HG03175 (cell line): ENCODE measurements at regions not wholly inside any gene's neighbourhood (a gene's known extent, or its start where the extent isn't known, plus 50 kb on each side); places are given as distances from the start of the nearest gene placed in this dataset.
"Not testable (repeated sequence)": the region's sequence is repeated elsewhere in the genome, so short reads cannot be mapped to it uniquely, and the experiment has no call there.

Experiments used
- ATAC-seq: cut with Tn5 transposase; IDR thresholded peaks from one replicate; pipeline ENCODE4 v1.9.1; 2021; ENCODE audit warnings: mild to moderate bottlenecking, moderate library complexity; ENCODE audit not compliant: unreplicated experiment

GRCh38 chr7:6986892-6987291, 160.8 kb upstream of the CCZ1B start:
- not testable (repeated sequence) for ATAC-seq

- not testable (repeated sequence) for ATAC-seq
These were observed 162.5 kb upstream of the CCZ1B start for GRCh38 chr7:6988608-6989007.

DNA sequence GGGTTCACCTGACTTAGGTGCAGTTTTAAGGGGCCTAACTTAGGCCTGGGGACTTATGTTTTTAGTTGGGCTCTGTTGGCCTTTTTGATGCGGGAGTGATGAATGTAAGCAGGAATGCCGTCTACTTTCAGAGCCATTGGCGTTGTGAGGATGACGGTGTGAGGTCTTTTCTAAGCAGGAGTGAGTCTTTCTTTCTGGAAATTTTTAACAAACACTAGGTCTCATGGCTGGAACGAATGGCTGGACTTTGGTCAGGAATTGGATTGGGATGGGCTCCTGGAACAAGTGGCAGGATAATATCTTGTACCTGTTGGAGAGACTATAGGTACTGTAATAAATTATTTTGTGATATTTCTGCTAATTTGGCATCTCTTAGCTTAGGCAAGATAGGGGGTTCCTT, 163.9 kb upstream of the CCZ1B start:
- not testable (repeated sequence) for ATAC-seq

DNA sequence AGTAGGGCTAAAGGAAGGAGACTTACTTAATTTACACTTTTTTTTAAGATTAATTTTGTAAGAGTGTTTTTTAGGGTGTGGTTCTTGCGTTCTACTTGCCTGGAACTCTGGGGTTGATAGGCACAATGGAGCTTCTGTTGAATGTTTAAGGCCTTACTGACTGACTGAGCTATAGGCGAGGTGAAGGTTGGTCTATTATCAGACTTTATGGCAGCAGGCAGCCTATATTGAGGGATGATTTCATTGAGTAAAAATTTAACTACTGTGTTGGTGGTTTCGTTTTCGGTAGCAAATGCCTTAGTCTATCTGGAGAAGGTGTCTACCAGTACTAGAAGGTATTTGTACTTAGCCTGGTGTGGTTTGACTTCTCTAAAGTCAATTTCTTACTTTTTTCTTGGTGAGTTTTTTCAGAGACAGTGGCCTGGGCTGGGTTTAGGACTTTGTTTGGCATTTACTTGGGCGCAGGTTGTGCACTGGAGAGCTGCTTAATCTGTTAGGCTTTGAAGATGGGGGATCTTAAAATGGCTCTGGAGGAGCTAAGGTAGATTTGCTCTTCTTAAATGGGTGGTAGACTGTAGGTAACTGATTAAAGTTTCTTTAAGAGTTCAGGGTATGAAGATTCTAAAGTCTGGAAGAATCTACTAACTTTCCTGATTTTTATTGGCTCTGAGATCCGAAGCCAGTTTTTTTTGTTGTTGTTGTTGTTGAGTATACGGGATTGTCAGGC, 164.5 kb upstream of the CCZ1B start:
- not testable (repeated sequence) for ATAC-seq

GRCh38 chr7:6991169-6991611, 165.1 kb upstream of the CCZ1B start:
- not testable (repeated sequence) for ATAC-seq

DNA sequence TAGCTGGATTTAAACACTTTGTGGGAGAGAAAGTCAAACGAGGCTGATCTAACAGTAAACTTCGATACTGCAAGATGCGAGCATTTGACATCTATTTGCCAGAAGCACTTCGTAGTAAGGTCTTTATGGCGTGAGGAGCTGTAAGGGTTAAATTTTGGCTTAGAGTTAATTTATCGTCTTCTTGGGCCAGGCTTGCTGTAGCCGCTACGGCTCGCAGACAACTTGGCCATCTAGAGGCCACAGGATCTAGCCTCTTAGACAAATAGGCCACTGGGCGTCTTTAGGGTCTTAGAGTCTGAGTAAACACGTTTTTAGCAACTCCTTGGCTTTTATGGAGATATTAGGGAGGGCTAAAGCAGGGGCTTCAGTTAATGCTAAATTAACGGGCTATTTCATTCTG, 165.6 kb upstream of the CCZ1B start:
- not testable (repeated sequence) for ATAC-seq

- not testable (repeated sequence) for ATAC-seq
These were observed 166.1 kb upstream of the CCZ1B start for GRCh38 chr7:6992133-6992532.

GRCh38 chr7:6995026-6995425, 169.0 kb upstream of the CCZ1B start:
- ATAC-seq, result not testable (repeated sequence)

DNA sequence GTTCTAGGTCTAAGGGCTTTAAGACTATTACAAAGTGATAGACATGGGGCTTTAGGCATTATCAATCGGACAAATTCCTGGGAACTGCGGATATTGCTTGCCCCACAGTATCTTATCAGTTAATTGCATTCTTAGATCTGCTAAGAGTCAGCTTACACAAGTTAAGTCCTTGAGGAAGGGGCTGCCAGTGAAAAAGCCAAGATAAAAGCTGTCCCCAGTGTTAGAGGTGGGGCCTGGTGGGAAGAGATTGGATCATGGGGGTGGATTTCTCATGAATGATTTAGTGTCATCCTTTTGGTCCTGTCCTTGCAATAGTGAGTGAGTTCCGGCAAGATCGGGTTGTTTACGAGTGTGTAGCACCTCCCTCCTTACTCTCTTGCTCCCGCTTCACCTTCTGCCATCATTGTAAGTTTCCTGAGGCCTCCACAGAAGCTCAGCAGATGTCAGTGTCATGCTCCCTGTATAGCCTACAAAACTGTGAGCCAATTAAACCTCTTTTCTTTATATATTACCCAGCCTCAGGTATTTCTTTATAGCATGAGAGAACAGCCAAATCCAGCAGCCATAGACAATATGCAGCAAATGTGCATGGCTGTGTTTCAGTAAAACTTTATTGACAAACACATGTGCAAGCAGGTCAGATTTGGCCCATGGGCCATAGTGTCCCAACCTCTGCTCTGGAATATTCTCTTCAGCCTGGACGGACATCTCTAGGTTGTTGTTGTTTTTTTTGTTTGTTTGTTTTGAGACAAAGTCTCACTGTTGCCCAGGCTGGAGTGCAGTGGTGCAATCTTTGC, 169.6 kb upstream of the CCZ1B start:
- ATAC-seq, result not testable (repeated sequence)

- not testable (repeated sequence) for ATAC-seq
These were observed 173.1 kb upstream of the CCZ1B start for GRCh38 chr7:6999067-6999666.

DNA sequence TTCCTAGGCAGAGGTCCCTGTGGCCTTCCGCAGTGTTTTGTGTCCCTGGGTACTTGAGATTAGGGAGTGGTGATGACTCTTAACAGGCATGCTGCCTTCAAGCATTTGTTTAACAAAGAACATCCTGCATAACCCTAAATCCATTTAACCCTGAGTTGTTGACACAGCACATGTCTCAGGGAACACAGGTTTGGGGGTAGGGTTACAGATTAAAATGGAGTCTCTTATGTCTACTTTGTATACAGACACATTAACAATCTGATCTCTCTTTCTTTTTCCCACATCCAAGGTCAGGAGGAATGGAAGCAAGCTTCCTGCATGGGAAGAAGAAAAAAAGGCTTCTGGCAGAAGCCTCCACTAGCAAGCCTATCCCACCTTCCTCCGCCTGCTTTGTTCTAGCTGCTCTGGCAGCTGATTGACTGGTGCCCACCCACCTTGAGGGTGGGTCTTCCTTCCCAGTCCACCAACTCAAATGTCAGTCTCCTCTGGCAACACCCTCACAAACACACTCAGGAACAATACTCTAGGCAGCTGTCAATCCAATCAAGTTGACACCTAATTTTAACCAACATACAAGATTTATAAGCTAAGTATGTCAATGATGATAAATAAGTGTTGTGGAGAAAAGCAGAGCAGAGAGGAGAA, 176.5 kb upstream of the CCZ1B start:
- no peak for ATAC-seq

DNA sequence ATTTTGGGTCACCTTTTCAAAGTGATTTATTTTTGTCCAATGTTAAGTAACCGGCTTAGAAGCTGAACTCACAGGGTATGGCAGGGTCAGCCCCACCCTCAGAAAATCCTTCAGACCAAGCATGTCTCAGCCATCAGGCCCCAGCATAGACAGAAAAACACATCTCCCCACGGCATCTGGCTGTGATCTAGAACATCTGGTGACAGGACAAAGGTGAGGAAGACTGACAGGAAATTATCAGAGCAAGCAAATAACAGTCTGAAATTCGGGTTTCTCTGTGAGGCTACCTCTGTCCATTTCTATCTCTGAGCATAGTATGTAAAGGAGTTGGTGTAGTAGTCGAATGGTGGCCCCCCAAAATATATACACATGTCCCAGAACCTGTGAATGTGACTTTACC, 177.0 kb upstream of the C1GALT1 start:
- no peak for ATAC-seq

DNA sequence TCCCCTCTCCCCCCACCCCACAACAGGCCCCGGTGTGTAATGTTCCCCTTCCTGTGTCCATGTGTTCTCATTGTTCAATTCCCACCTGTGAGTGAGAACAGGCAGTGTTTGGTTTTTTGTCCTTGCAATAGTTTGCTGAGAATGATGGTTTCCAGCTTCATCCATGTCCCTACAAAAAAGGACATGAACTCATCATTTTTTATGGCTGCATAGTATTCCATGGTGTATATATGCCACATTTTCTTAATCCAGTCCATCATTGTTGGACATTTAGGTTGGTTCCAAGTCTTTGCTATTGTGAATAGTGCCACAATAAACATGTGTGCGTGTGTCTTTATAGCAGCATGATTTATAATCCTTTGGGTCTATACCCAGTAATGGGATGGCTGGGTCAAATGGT, 176.4 kb upstream of the C1GALT1 start:
- not testable (repeated sequence) for ATAC-seq

DNA sequence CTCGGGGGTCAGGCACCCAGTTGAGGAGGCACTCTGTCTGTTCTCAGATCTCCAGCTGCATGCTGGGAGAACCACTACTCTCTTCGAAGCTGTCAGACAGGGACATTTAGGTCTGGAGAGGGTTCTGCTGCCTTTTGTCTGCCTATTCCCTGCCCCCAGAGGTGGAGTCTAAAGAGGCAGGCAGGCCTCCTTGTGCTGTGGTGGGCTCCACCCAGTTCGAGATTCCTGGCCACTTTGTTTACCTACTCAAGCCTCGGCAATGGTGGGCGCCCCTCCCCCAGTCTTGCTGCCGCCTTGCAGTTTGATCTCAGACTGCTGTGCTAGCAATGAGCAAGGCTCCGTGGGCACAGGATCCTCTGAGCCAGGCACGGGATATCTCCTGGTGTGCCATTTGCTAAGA, 171.1 kb upstream of the C1GALT1 start:
- ATAC-seq, result not testable (repeated sequence)

DNA sequence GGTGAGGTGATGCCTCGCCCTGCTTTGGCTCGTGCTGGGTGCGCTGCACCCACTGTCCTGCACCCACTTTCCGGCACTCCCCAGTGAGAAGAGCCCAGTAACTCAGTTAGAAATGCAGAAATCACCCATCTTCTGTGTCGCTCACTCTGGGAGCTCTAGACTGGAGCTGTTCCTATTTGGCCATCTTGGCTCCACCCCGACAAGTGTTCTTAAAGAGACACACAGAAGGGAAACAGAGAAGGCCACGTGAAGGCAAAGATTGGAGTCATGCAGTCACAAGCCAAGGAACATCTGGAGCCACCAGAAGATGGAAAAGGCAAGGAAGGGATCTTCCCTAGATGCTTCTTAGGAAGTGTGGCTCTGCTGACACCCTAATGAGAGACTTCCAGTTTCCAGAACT, 170.6 kb upstream of the C1GALT1 start:
- ATAC-seq, result not testable (repeated sequence)

DNA sequence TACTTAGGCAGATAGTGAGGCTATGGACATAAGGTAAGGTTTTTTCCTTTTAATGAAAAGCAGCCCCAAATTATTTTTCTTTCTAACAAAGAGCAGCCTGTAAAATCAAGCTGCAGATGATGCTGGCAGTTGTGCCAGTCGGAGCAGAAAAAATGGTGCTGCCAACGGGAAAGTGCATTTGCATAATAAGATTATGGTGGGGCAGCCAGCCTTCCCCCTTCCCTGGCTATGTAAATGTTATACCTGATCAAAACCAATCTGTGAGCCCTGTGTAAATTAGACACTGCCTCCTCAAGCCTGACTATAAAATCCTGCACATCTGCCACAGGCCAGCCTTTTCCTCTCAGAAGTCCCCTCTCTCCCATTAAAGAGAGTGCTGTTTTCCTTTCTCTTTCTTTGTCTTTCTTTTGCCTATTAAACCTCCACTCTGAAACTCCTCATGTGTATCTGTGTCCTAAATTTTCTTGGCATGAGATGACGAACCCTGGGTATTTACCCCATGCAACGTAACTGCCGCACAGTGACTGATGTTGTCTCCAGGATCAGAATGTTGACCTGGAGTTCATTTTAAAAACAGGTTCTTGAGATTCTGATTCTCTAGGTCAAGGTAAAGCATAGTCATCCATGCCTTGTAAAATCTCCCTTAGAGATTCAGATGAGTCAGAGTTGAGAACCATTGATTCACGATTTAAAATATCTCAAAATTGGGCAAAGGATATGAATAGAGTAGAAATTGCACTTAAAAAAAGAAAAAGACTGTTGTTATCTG, 167.3 kb upstream of the C1GALT1 start:
- no peak for ATAC-seq

DNA sequence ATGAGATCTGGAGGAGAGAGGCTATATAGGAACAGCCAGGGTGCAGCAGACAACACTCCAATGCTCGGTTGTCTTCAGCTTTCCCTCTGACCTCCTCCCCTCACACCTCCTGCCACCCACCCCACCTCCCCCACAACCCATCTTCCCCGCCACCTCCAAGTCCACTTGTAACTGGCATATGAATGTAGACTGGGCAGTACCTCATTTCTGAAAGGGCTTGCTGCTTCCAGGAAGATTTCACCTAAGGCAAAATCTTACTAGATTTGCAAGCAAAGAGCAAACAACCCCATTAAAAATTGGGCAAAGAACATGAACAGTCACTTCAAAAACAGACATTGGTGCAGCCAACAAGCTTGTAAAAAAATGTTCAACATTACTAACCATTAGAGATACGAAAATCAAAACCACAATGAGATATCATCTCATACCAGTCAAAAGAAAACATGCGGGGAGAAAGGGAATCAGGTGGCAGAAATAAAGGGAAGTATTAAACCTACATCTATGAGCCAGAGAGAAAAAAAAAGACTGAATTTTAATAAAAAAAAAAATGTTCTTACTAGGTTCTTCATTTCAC, 164.6 kb upstream of the C1GALT1 start:
- ATAC-seq, result no peak

DNA sequence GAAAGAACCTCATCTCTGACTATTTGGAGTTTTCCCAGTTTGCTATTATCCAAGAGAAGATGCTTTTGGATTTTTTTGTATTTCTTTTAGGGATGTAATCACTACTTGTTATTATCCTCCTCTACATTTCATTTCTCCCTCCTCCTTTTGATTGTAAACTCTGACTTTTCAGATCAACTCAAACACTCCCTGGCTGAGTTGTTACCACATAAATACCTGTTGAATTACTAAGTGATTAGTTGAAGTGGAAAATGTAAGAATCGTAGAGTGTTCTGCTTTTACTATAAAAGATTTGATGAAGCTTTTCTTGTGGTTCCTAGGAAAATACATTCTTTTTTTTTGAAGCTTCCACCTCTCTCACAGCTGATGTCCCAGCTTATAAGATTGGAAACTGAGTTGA, 164.1 kb upstream of the C1GALT1 start:
- no peak for ATAC-seq

GRCh38 chr7:7032221-7032620, 150.1 kb upstream of the C1GALT1 start:
- ATAC-seq, result no peak

GRCh38 chr7:7035851-7036250, 146.5 kb upstream of the C1GALT1 start:
- ATAC-seq, result no peak
